Activated CD8-positive, alpha-beta memory T cell treated with anti-CD3 and anti-CD28 coated beads, Interleukin-2, amount 50 U/mL, for 24 hours (primary cell): ENCODE measurements at regions not wholly inside any gene's neighbourhood (a gene's known extent, or its start where the extent isn't known, plus 50 kb on each side); places are given as distances from the start of the nearest gene placed in this dataset.

Source experiments
- DNase-seq: peaks from one replicate; pipeline ENCODE4 v3.0.0-alpha.2; 2020; ENCODE audit errors: extremely low read depth

DNA sequence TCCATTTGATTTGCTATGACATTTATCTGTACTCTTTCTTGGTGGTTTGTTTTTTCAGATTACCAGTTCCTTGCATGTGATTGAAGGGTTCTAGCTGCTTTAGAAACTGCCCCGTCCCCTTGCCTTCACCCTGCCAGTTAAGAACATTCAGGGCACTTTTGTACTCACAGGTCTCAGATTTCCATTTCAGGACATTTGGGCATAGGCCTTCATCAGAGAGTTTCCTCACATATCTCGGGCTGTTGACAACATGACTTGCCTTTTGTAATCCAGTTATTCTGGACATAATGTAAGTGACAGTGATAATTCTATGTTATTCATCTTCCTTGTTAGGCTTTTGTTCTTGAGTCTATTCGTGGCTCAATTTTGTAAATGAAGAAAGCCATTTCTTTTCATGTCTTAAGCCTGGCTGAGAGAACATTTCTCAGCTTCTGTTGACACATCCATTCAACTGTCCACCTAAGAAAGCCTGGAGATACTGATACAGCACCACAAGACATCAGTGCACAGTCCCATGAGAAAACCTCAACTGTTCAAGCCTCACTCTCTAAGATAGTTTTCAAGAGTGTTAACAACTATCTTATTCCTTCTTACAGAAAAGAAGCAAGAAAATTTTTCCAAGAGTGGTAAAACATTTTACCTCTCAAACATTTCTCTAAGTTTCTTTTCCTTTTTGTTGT is 209.3 kb upstream of the SGK1 start:
- no peak for DNase-seq

DNA sequence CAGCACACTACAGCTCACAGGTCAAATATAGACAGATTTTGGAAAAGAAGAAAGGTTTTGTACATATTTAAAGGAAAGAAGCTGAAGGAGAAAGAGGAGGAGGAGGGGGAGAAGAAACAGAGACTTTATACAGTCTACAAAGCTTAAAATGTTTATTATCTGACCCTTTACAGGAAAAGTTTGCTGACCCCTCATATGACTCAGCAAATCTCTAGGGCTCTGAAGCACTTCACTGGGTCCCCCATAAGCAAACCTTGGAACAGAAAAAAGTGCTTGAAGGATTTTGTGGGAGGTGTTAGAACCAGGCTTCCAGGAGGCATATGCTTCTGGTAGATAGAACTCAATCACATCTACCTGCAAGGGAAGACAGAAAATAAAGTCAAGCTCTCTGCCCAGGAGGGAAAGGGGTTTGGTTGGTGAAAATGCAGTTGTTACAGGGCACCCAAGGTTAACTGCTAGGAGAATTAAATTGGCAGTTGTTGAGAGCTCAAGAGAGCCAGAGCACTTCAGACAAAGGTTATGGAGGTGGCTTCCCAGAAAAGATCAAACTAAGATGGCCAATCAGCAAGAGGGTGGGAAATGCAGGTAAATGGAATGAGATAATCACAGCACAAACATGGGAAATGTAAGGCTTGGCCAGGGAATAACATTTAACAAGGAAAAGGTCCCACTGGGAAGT is 207.4 kb upstream of the SGK1 start:
- DNase-seq = no peak

DNA sequence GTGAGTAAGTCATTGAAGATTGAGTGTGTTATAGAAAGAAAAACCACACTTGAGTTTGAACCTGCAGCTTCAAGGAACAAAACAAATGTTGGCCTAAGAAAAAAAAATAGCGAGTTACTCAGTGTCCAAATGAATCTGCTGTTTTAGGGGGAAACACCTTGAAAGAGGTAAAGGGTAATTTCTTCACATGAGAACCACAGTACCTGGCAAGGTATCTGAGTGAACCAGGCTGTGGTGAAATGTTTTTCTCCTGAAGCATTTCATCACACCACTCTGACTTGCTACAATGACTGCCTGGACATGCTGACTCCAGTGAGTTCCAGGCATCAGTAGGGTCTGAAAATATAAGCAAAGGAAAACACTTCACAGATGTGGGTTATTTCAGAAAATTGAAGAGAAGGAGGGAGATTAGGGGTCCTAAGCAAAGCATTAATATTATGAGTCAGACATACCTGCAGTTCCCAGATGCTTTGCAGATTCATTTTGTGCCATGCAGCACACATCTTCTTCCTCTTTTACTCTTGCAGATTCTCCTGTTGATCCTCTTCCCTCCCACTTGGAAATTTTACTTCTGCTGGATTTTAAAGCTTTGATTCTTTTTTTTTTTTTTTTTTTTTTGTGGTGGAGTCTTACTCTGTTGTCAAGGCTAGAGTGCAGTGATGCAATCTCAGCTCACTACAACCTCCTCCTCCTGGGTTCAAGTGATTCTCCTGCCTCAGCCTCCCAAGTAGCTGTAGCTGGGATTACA is 206.2 kb upstream of the SGK1 start:
- no peak for DNase-seq

- no peak for DNase-seq
Observed at GRCh38 chr6:134523051-134523450, 205.1 kb upstream of the SGK1 start.

- no peak for DNase-seq
Observed at GRCh38 chr6:134521116-134521501, 203.2 kb upstream of the SGK1 start.

- no peak for DNase-seq
Observed at GRCh38 chr6:134520181-134521115, 202.5 kb upstream of the SGK1 start.

- no peak for DNase-seq
Observed at GRCh38 chr6:134519465-134519864, 201.6 kb upstream of the SGK1 start.

DNA sequence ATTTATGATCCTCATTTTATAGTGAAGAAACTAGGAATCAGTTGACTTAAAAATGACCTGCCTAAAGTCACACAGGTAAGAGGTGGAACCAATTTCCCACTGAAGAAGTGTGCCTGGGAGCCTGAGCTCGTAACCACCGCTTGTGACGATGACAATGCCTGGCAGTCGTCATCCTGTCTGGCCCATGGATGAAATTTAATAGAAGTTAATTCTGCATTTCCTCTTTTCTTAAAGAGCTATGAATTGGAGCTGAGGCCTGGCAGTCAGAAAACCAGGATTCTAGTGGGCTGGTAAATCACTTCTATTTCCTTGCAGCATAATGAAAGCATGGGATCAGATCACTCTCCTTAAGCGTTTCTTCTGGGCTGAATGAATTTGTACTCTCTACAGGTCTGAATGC is 200.0 kb upstream of the SGK1 start:
- no peak for DNase-seq

- no peak for DNase-seq
Observed at GRCh38 chr6:134517145-134517658, 199.3 kb upstream of the SGK1 start.

- DNase-seq = no peak
Observed at GRCh38 chr6:134516582-134516981, 198.7 kb upstream of the SGK1 start.

DNA sequence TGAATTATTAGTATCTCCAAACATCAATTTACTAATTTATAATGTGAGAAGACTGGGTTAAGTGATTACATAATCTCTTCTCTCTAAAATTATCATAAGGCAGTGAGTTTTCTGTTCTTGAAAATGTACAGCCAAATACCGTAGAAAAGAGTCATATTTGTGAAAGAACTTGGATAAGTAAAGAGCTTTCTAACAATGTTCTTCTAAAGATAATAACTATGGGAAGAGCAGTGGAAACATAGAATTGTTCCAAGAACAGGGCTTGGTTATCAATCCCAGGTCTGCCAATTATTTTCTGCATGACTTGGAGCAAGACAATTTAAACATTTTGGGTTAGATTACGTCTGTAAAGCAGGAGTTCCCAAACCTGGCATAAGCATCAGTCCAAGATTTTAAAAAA is 198.1 kb upstream of the SGK1 start:
- DNase-seq = no peak

- DNase-seq = no peak
Observed at GRCh38 chr6:134512981-134513391, 195.1 kb upstream of the SGK1 start.

DNA sequence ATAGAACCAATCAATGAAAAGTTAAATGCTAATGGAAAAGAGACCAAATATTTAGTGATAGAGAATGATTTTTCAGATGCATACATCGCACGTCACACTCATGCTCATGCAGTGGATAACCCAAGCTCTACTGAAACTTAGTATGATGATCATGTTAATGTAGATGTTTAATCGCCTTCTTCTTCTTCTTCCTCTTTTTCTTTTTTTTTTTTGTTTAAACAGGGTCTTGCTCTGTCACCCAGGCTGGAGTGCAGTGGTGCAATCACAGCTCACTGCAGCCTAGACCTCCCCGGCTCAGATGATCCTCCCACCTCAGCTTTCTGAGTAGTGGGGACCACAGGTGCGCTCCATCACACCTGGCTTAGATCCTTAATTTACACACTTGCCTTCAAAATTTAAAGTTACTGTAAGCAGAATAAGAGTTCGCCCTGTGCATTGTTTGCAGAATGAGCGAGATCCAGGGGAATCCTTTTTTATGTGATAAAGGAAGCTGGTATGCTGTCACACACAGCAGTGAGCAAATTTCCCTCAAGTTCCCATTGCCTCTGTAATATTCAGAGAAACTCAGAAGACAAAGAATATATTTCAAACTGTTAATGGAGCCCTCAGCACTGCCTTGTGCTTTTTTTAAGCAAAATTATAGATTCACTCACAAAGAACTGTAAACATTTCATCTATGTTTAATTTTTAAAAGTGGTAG is 194.2 kb upstream of the SGK1 start:
- DNase-seq = no peak

GRCh38 chr6:134510920-134511319 is 193.0 kb upstream of the SGK1 start:
- no peak for DNase-seq

GRCh38 chr6:134510142-134510541 is 192.2 kb upstream of the SGK1 start:
- DNase-seq = no peak

DNA sequence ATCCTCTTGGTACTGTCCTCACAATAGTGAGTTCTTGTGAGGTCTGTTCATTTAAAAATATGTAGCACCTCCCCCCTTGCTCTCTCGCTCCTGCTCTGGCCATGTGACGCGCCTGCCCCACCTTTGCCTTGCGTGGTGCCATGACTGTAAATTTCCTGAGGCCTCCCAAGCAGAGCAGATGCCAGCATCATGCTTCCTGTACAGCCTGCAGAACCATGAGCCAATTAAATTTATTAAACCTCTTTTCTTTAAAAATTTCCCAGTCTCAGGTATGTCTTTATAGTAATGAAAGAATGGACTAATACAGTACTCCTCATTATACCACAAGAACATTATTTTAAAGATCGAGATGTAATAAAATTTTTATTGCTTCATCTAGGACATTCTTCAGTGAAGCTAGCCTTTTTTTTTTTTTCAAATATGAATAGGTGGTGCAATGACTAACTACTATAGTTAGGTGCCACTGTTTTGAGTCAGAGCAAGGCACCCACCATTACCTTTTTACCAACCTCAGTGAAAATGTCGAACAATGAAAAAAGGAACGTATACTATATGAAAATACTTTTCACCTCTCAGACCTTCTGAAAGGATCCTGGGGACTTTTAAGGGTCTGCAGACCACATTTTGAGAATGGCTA is 191.1 kb upstream of the SGK1 start:
- no peak for DNase-seq

GRCh38 chr6:134506162-134506561 is 188.2 kb upstream of the SGK1 start:
- no peak for DNase-seq

DNA sequence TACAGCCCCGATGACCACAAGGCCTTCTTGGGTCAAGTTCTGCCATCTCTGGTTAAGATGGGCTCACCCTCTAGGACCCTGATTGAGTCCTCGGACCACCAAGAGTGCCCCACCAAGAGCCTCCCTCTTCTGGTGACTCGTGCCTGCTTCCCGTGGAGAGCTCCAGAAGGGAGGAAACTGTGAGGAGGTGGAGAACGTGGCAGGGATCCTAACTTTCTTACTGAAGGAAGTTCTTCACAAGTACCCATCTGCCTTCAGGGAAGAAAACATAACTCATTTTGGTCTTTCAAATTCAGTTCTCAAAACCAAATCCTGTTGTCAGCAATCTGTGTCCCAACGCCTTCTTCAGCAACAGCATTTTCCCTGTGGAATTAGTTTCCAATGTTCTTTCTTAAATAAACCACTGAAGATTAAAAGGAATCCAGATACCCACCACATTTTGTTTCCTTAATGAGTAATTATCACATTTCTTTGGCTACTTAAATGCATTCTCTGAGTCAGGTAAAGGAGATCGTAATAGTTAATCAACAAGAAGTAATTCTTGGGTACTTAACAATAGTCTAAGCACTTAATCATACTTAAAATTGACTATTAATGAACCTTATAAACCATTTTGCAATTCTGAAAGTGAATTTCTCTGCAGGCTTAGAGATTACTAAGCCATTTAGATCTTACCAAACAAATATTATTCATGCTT is 185.8 kb upstream of the SGK1 start:
- no peak for DNase-seq

GRCh38 chr6:134502614-134503549 is 185.0 kb upstream of the SGK1 start:
- DNase-seq = no peak
